Thyroid gland (tissue), 4 donors: ENCODE measurements at regions not wholly inside any gene's neighbourhood (a gene's known extent, or its start where the extent isn't known, plus 50 kb on each side); places are given as distances from the start of the nearest gene placed in this dataset.

Experiments
- CTCF ChIP-seq, 6 experiments: fragments of 200-600 bp in 3 of 6; fragments of 450-650 bp in 3 of 6; sonication (generic) in 3 of 6; IDR thresholded peaks; one replicate each; pipeline ENCODE4 v1.5.1; 2016 to 2019; ENCODE audit warnings: antibody characterized with exemption in 6 of 6, mild to moderate bottlenecking in 2 of 6, inconsistent platforms in 1 of 6, moderate library complexity in 1 of 6
- POLR2A ChIP-seq, 2 donors: fragments of 450-650 bp; IDR thresholded peaks; one replicate each; pipeline ENCODE4 v1.6.1; 2017; ENCODE audit warnings: antibody characterized with exemption in 2 of 2, mild to moderate bottlenecking in 2 of 2, moderate library complexity in 1 of 2

GRCh38 chr10:33703501-33704213 lies 369.2 kb upstream of the NRP1 start:
- no peak for TF ChIP-seq CTCF (IDR thresholded peaks at IDR 0.05)
- TF ChIP-seq POLR2A (IDR thresholded peaks at IDR 0.05), result no peak
